Endodermal cell (in vitro differentiated cells): ENCODE measurements at regions not wholly inside any gene's neighbourhood (a gene's known extent, or its start where the extent isn't known, plus 50 kb on each side); places are given as distances from the start of the nearest gene placed in this dataset.
"Not testable (repeated sequence)": the region's sequence is repeated elsewhere in the genome, so short reads cannot be mapped to it uniquely, and the experiment has no call there.

Experiments used
- DNase-seq: peaks from one replicate; pipeline ENCODE4 v3.0.0-alpha.2; 2017
- H3K27ac ChIP-seq: 2 replicates; pipeline ENCODE4 v1.5.1; 2013; ENCODE audit warnings: mild to moderate bottlenecking, low read depth, low read length, moderate library complexity
- H3K27me3 ChIP-seq: 2 replicates; pipeline ENCODE4 v1.6.1; 2013; ENCODE audit warnings: mild to moderate bottlenecking, low read length, moderate library complexity; ENCODE audit not compliant: insufficient read depth, control insufficient read depth, poor library complexity, severe bottlenecking
- H3K36me3 ChIP-seq: 2 replicates; pipeline ENCODE4 v1.7.0; 2013; ENCODE audit warnings: mild to moderate bottlenecking, low read length, moderate library complexity; ENCODE audit not compliant: control insufficient read depth, insufficient read depth
- H3K4me1 ChIP-seq: one replicate; pipeline ENCODE4 v1.7.0; 2013; ENCODE audit warnings: low read length; ENCODE audit not compliant: control insufficient read depth, insufficient read depth
- H3K4me3 ChIP-seq: 2 replicates; pipeline ENCODE4 v1.5.1; 2013; ENCODE audit warnings: mild to moderate bottlenecking, low read length, moderate library complexity
- H3K9ac ChIP-seq: 2 replicates; pipeline ENCODE4 v1.6.1; 2013; ENCODE audit warnings: mild to moderate bottlenecking, low read length, moderate library complexity; ENCODE audit not compliant: poor library complexity, severe bottlenecking; ENCODE audit errors: extremely low read depth
- H3K9me3 ChIP-seq: 2 replicates; pipeline ENCODE4 v1.6.1; 2013; ENCODE audit warnings: mild to moderate bottlenecking, low read length, moderate library complexity; ENCODE audit not compliant: control insufficient read depth
- H3K27ac Mint-ChIP-seq: 2 replicates; pipeline ENCODE4 v1.8.0; 2020; ENCODE audit warnings: mixed read lengths
- H3K27me3 Mint-ChIP-seq: 2 replicates; pipeline ENCODE4 v1.8.0; 2021; ENCODE audit warnings: mild to moderate bottlenecking, mixed read lengths; ENCODE audit not compliant: insufficient read depth
- H3K36me3 Mint-ChIP-seq: 2 replicates; pipeline ENCODE4 v1.8.0; 2020; ENCODE audit warnings: low read depth, mixed read lengths
- H3K4me1 Mint-ChIP-seq: 2 replicates; pipeline ENCODE4 v1.8.0; 2020; ENCODE audit warnings: mixed read lengths
- H3K4me3 Mint-ChIP-seq: 2 replicates; pipeline ENCODE4 v1.8.0; 2020; ENCODE audit warnings: mild to moderate bottlenecking, moderate library complexity, mixed read lengths
- H3K9me3 Mint-ChIP-seq: 2 replicates; pipeline ENCODE4 v1.8.0; 2020; ENCODE audit warnings: mild to moderate bottlenecking, mixed read lengths
- WGBS, 2 experiments: methylation state at CpG; one replicate each; pipeline versions ENCODE4 v1.1.5 to v1.1.7; 2013; ENCODE audit warnings: missing lambda C conversion rate in 2 of 2, mixed read lengths in 1 of 2; ENCODE audit not compliant: insufficient coverage in 1 of 2, insufficient read length in 1 of 2; 5-methylcytosine and 5-hydroxymethylcytosine counted together
- TF ChIP-seq, protein P1 (sequence below): fragments of 200-600 bp; sonication (generic); conservative IDR thresholded peaks from 2 replicates; pipeline ENCODE4 v1.5.0; 2021; ENCODE audit warnings: antibody characterized with exemption, mild to moderate bottlenecking

GRCh38 chr7:142579946-142580345, 169.3 kb upstream of the PRSS1 start:
- H3K4me1 Mint-ChIP-seq, result peaks cover 17% of the 10 kb centered on the region
- TF ChIP-seq, protein P1, sequence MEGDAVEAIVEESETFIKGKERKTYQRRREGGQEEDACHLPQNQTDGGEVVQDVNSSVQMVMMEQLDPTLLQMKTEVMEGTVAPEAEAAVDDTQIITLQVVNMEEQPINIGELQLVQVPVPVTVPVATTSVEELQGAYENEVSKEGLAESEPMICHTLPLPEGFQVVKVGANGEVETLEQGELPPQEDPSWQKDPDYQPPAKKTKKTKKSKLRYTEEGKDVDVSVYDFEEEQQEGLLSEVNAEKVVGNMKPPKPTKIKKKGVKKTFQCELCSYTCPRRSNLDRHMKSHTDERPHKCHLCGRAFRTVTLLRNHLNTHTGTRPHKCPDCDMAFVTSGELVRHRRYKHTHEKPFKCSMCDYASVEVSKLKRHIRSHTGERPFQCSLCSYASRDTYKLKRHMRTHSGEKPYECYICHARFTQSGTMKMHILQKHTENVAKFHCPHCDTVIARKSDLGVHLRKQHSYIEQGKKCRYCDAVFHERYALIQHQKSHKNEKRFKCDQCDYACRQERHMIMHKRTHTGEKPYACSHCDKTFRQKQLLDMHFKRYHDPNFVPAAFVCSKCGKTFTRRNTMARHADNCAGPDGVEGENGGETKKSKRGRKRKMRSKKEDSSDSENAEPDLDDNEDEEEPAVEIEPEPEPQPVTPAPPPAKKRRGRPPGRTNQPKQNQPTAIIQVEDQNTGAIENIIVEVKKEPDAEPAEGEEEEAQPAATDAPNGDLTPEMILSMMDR, result no peak
- H3K27ac Mint-ChIP-seq, result no peak overlapping the region
- peaks cover 7% of the 10 kb centered on the region for H3K4me1 ChIP-seq
- no peaks in the 10 kb centered on the region for H3K36me3 ChIP-seq
- H3K4me3 ChIP-seq, result no peak overlapping the region
- 96% methylated on average over 1 of the region's 1 CpG; no CpG with 5 or more reads in 1 of the 2 experiments for WGBS, 2 experiments
- peaks cover 5% of the 10 kb centered on the region for H3K9me3 Mint-ChIP-seq
- no peak overlapping the region for H3K9ac ChIP-seq
- no peak overlapping the region for H3K27ac ChIP-seq
- DNase-seq, result no peak
- peaks cover 10% of the 10 kb centered on the region for H3K27me3 Mint-ChIP-seq
- no peaks in the 10 kb centered on the region for H3K27me3 ChIP-seq
- H3K4me3 Mint-ChIP-seq, result no peak overlapping the region
- H3K9me3 ChIP-seq, result no peaks in the 10 kb centered on the region
- no peaks in the 10 kb centered on the region for H3K36me3 Mint-ChIP-seq

- H3K27ac Mint-ChIP-seq, H3K36me3 Mint-ChIP-seq, H3K4me1 ChIP-seq, H3K9me3 ChIP-seq, H3K27me3 ChIP-seq, H3K36me3 ChIP-seq, H3K27ac ChIP-seq, H3K4me3 ChIP-seq, H3K4me3 Mint-ChIP-seq, H3K9ac ChIP-seq, DNase-seq, H3K4me1 Mint-ChIP-seq, H3K27me3 Mint-ChIP-seq: not testable (repeated sequence)
- WGBS, 2 experiments, result 97 to 100% methylated on average over 6 to 25 of the region's 25 CpGs
- H3K9me3 Mint-ChIP-seq, result peaks cover 11% of the 10 kb centered on the region
Measured at GRCh38 chr7:142575351-142575750, 173.9 kb upstream of the PRSS1 start.

DNA sequence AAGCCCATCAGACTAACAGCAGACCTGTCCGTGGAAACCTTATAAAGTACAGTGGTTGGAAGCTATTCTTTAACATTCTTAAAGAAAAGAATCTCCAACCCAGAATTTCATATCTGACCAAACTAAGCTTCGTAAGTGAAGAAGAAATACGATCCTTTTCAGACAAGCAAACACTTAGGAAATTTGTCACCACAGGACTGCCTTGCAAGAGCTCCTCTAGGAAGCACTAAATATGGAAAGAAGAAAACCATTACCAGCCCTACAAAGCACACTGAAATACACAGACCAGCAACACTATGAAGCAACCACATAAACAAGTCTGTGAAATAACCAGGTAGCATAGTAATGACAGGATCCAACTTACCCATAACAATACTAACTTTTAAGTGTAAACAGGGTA, 177.7 kb upstream of the PRSS1 start:
- Histone ChIP-seq H3K4me3 (no peak overlapping the region), H3K27ac (no peak overlapping the region), H3K4me1 (no peaks in the 10 kb centered on the region), H3K9me3 (no peaks in the 10 kb centered on the region), H3K27me3 (no peaks in the 10 kb centered on the region), H3K9ac (no peak overlapping the region), H3K36me3 (no peaks in the 10 kb centered on the region)
- no peaks in the 10 kb centered on the region for H3K36me3 Mint-ChIP-seq
- 93 to 94% methylated on average over 3 of the region's 3 CpGs for WGBS, 2 experiments
- H3K9me3 Mint-ChIP-seq, result peaks cover 11% of the 10 kb centered on the region
- H3K4me3 Mint-ChIP-seq, result no peak overlapping the region
- TF ChIP-seq, protein P1, result no peak
- peaks cover 7% of the 10 kb centered on the region for H3K4me1 Mint-ChIP-seq
- no peak overlapping the region for H3K27ac Mint-ChIP-seq
- DNase-seq, result no peak
- no peaks in the 10 kb centered on the region for H3K27me3 Mint-ChIP-seq

- no peaks in the 10 kb centered on the region for H3K4me1 ChIP-seq
- no peak overlapping the region for H3K27ac Mint-ChIP-seq
- no peak for DNase-seq
- H3K9me3 Mint-ChIP-seq, result peaks cover 6% of the 10 kb centered on the region
- peaks cover 7% of the 10 kb centered on the region for H3K4me1 Mint-ChIP-seq
- H3K27me3 Mint-ChIP-seq, result peaks cover 2% of the 10 kb centered on the region
- H3K4me3 Mint-ChIP-seq, result no peak overlapping the region
- no peaks in the 10 kb centered on the region for H3K27me3 ChIP-seq
- 91 to 100% methylated on average over 1 of the region's 1 CpG for WGBS, 2 experiments
- H3K36me3 Mint-ChIP-seq, result no peaks in the 10 kb centered on the region
- no peaks in the 10 kb centered on the region for H3K36me3 ChIP-seq
- TF ChIP-seq, protein P1, result no peak
- H3K4me3 ChIP-seq, result no peak overlapping the region
- no peak overlapping the region for H3K9ac ChIP-seq
- no peak overlapping the region for H3K27ac ChIP-seq
- no peaks in the 10 kb centered on the region for H3K9me3 ChIP-seq
Measured at GRCh38 chr7:142569851-142570250, 179.4 kb upstream of the PRSS1 start.
